ENCODE measurements at regions not wholly inside any gene's neighbourhood (a gene's known extent, or its start where the extent isn't known, plus 50 kb on each side); places are given as distances from the start of the nearest gene placed in this dataset.
"Not testable (repeated sequence)": the region's sequence is repeated elsewhere in the genome, so short reads cannot be mapped to it uniquely, and the experiment has no call there.

- no peak for FAIRE-seq
These were observed 198.3 kb downstream of the OTOL1 start for GRCh38 chr3:161694682-161695564.

GRCh38 chr3:161695811-161696210, 199.2 kb downstream of the OTOL1 start:
- FAIRE-seq, result no peak

GRCh38 chr3:161700998-161701397, 204.4 kb downstream of the OTOL1 start:
- no peak for FAIRE-seq

- FAIRE-seq, result not testable (repeated sequence)
These were observed 210.6 kb downstream of the OTOL1 start for GRCh38 chr3:161707253-161707652.

- FAIRE-seq, result no peak
These were observed 217.1 kb downstream of the OTOL1 start for GRCh38 chr3:161713731-161714130.

- FAIRE-seq, result no peak
These were observed 235.4 kb downstream of the OTOL1 start for GRCh38 chr3:161731968-161732367.

GRCh38 chr3:161737171-161737570, 240.6 kb downstream of the OTOL1 start:
- FAIRE-seq, result no peak

- no peak for FAIRE-seq
These were observed 243.8 kb downstream of the OTOL1 start for GRCh38 chr3:161740421-161740820.

GRCh38 chr3:161744366-161744765, 247.8 kb downstream of the OTOL1 start:
- FAIRE-seq, result no peak

- FAIRE-seq, result no peak
These were observed 249.1 kb downstream of the OTOL1 start for GRCh38 chr3:161745741-161746140.

- FAIRE-seq, result no peak
These were observed 251.4 kb downstream of the OTOL1 start for GRCh38 chr3:161748049-161748448.

GRCh38 chr3:161754420-161755053, 257.9 kb downstream of the OTOL1 start:
- no peak for FAIRE-seq

GRCh38 chr3:161759444-161759843, 262.8 kb downstream of the OTOL1 start:
- no peak for FAIRE-seq

GRCh38 chr3:161766331-161766730, 269.7 kb downstream of the OTOL1 start:
- no peak for FAIRE-seq

GRCh38 chr3:161770484-161771386, 274.1 kb downstream of the OTOL1 start:
- FAIRE-seq, result no peak

- FAIRE-seq, result no peak
These were observed 284.8 kb downstream of the OTOL1 start for GRCh38 chr3:161781381-161781780.

- FAIRE-seq, result no peak
These were observed 296.8 kb downstream of the OTOL1 start for GRCh38 chr3:161793194-161793930.

- FAIRE-seq, result no peak
These were observed 297.9 kb downstream of the OTOL1 start for GRCh38 chr3:161794551-161794950.

- FAIRE-seq, result no peak
These were observed 299.7 kb downstream of the OTOL1 start for GRCh38 chr3:161796312-161796711.

- no peak for FAIRE-seq
These were observed 300.2 kb downstream of the OTOL1 start for GRCh38 chr3:161796780-161797179.

GRCh38 chr3:161798016-161798415, 301.4 kb downstream of the OTOL1 start:
- no peak for FAIRE-seq

GRCh38 chr3:161800985-161801559, 304.5 kb downstream of the OTOL1 start:
- no peak for FAIRE-seq
